ENCODE measurements at regions not wholly inside any gene's neighbourhood (a gene's known extent, or its start where the extent isn't known, plus 50 kb on each side); places are given as distances from the start of the nearest gene placed in this dataset.
"Not testable (repeated sequence)": the region's sequence is repeated elsewhere in the genome, so short reads cannot be mapped to it uniquely, and the experiment has no call there.

DNA sequence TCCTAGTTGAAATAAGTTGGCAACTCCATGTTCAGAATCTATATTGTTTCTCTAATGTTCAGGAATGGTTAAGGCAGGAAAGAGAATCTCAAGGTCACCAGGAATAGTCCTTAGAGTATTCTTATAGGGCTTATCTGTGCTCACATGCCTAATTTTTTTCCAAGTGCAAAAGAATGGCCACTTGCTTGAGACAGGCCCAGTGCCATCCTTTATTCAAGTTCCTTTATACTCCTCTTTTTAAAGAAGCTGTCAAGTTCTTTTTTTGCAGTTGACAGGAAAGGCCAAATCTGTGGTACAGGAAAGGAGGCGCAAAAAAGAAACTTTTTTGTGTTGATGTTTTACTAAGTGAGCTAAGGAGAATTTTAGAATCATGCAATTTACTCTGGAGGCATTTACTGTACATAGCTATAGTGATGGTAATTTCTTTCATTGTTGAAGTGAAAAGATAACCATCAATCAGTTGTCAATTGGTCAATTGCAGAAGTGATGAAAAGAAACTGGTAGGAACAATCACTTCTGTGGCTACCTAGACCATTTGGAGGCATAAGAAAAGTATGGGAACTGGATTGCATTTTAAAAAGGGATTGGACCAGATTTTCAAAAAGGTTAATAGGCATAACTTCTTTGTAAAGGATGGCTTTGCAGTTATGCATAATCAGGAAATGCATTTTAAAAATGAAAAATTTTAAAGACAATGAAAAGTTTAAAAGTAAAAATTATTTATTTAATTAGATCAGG is 102.5 kb upstream of the SOX2 start:
- no peak for DNase-seq (ENCODE audit: low read depth, low spot score)

- no peak for DNase-seq (ENCODE audit: low read depth, low spot score)
Observed at GRCh38 chr3:181604267-181604666, 107.5 kb upstream of the SOX2 start.

DNA sequence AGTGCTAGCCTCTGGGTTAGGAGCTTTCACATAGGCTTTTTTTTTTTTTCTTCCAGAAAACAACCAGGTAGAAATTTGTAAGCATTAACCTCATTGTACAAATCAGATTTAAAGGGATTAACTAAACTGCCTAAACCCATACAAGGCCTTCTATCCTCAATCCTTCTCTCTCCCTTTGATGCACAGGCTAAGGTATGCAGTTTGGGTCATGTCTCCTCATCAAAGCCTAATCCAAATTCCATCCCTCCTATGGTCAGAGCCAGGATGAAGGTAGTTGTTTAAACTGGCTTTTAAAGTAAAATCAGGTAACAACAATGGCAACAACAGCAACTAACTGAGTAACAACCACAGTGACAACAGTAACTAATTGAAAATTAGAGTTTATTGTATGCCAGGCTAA is 115.6 kb upstream of the SOX2 start:
- no peak for DNase-seq (ENCODE audit: low read depth, low spot score)

- DNase-seq (ENCODE audit: low read depth, low spot score): not testable (repeated sequence)
Observed at GRCh38 chr3:181590939-181591338, 120.8 kb upstream of the SOX2 start.

GRCh38 chr3:181582619-181583018 is 129.1 kb upstream of the SOX2 start:
- no peak for DNase-seq (ENCODE audit: low read depth, low spot score)

DNA sequence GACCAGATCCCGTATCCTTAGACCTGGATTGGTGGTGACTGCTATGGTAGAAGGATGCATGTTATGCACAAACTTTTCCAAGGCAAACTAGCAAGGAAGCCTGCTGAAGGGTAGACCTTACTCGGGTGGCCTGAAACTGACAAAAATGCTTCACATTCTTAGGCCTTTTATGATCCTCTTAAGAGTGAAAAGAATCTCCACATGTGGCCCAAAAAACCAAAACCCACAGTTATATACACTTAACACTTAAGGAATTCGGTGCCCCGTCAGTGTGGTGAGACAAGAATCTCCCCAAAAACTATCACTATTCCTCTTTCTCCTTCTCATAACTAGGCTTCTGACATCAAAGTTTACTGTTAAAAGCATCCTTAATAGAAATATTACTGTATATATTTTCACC is 130.1 kb upstream of the SOX2 start:
- DNase-seq (ENCODE audit: low read depth, low spot score): no peak

DNA sequence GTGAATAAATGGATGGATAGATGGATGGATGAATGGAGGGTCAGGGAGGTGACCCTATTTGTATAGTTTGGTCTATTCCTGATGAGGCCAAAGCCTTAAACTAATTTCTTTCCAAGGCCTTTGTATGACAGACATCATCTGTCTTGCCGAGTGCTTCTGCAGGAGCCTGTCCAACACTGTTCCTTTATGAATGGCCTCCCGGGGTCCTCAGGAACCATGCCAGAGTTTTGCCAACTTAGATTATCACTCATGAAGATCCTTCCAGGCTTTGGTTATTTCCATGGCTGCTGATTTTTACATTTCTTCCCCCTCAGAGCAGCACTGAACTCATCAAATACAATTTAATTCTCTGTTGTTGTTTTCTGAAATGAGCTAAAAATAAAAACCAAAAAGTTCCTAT is 133.0 kb upstream of the SOX2 start:
- no peak for DNase-seq (ENCODE audit: low read depth, low spot score)

DNA sequence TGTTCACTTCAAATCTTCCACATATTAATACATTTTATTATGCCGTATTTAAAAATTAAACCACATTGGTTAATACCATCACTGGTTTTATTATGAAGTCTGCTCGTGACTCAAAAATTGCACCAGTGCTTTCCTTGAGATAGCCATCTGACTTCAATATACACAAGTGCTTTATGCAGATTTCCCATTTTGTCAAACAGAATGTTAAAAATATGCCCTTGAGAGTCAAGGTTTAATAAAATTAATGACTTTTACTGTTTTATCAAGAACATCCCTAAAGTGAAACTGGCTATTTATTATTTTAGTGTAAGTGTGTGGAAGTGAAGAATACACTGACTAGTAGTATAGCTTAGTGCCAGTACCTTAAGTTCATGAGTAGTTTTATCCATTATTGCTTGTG is 139.3 kb upstream of the SOX2 start:
- DNase-seq (ENCODE audit: low read depth, low spot score): no peak

GRCh38 chr3:181570472-181570871 is 141.3 kb upstream of the SOX2 start:
- no peak for DNase-seq (ENCODE audit: low read depth, low spot score)

DNA sequence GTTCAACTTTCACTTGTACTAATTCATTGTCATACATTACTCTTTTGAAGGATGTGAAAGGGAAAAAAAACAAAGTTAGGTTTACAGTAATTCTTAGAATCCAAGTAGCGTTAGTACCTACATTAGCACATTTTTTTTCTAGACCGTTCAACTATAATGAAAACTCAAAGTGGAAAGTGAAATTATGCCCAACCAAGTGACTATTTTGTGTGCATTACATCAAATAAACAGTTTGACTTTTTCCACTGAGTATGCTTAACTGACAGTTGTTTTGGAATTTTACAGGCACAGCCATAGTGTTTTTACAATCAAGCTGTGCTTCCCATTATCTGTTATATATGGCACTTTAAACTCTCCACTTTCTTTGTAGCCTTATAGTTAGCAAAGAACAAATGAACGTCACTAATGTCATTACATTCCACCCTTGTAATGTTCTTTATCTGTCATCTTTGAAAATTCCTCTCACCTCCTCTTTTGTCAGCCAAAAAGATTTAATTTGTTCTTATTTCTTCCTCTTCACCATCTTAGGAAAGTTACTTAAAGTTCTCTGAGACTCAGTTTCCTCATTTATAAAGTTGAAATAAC is 142.3 kb upstream of the SOX2 start:
- no peak for DNase-seq (ENCODE audit: low read depth, low spot score)

GRCh38 chr3:181568693-181569092 is 143.0 kb upstream of the SOX2 start:
- no peak for DNase-seq (ENCODE audit: low read depth, low spot score)

DNA sequence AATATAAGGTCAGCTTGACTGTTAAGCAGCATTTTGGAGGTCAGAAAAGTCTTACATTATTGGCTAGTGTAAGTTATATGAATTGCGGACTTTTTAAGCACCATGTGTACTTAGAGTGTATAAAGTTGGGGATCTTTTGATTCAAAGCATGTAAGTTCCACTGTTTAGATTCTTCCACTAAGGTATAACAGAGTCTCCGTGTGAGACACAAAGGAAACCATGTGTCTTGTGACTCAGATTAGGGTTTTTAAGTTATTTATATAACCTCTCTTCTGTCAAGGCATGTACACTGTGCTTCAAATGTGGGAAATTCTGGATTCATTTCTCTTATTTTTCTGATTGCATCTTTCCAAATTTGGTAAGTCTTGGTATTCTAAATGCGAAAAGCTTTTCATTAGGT is 143.5 kb upstream of the SOX2 start:
- DNase-seq (ENCODE audit: low read depth, low spot score): no peak

DNA sequence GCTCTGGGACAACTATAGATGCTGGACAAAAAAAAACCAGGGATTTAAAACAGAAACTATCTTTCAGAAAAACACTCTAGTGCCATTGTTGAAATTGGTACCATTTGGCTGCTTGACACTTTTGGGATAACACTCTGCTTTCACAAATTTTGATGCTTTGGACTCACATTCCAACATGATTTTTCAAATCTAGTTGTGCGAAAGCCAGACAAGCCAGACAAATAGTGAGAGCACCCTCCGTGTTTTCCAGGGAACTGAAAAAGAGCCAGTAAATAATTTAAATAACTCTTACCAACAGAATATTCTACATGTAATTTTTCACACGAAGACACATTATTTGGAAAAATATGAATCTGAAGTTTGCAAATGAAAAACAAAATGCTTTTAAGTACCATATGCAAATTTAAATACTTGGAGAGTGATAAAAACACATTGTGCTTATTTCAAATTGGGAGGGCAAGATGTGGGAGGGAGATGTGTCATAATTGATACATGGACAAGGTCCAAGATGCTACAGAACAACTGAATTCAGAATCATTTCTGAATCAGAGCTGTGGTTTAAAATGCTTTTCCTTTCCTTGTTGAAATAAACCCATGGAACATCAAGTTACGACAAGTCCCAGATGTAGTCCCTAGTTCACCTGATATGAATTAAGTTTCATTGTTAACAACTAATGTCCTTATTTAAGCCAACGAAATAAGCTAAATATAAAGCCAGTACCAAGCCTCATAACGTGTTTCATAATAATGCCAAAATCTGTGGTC is 144.2 kb upstream of the SOX2 start:
- DNase-seq (ENCODE audit: low read depth, low spot score): no peak

- DNase-seq (ENCODE audit: low read depth, low spot score): no peak
Observed at GRCh38 chr3:181565416-181565815, 146.3 kb upstream of the SOX2 start.

GRCh38 chr3:181564222-181564621 is 147.5 kb upstream of the SOX2 start:
- no peak for DNase-seq (ENCODE audit: low read depth, low spot score)

DNA sequence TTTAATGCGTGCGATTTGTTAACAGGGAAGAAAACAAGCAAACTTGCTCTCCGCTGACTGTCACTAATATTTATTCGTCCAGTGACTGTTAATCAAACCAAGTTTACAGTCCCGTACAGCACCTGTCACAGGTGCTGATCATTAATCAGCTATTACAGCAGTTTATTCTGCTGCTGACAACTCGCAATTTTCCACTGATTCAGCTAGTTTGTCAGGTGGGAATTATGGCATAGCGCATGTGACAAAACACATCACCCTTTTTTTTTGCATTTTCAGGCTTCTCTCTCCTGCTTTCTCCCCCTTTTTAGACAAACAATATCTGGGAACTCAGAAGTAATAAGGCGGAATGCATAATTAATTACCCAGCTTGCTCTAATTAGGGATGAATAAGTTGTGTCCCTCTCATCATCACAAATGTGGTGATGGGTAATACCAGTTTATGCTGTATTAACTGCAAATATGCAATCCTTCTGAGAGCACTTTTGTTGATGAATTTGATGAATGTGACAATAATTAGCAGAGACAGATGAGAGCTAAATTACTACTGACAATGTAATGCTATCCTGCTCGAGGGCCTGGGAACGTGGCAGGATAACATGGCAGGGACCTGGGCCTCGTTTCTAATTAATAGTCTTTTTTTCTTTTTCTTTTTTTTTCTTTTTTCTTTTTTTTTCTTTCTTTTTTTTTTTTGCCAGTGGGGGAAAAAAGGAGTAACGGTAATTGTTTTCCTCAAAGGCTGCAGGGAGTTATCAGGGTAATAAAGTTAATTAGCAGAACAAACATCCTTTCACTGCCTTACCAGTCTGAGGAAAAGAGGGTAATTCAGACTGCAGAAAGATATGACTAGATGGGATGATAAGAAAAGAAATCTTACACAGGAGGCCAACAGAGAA is 150.3 kb upstream of the SOX2 start:
- no peak for DNase-seq (ENCODE audit: low read depth, low spot score)

DNA sequence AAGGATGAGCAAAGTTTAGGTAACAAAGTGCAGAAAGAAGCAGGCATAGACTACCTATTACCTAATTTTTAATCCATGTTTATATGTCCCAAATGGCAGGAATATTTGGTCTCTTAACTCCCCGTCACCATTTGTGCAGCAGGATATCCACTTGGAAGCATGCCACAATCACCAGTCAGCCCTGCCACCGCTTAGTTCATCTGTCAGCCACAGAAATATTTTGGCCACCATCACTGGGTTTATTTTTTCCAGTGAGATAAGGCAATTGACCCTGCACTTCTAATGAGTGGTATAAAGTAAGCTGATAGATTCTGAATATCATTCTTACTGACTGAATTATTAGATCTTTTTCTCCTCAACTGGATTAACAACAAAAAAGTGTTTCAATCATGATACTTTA is 152.9 kb upstream of the SOX2 start:
- DNase-seq (ENCODE audit: low read depth, low spot score): no peak

DNA sequence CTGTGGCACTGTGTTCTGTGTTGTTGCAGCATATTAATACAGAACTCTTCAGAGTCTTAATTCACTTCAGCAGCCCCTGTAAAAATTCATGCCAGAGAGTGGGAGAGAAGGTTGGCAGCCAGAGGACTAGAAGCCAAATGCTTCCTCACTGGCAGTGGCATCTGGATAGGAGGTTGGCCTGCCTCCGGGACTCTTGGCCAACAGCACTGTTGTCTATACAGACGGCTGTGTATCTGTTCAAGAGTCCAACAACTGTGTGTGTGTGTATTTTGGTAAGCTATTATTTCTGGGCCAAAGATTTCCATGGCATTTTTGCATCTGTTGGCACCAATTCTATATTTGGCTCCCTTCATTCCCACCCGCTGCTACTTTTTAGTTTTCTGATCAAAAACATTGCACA is 156.0 kb upstream of the SOX2 start:
- DNase-seq (ENCODE audit: low read depth, low spot score): no peak

GRCh38 chr3:181554233-181554765 is 157.4 kb upstream of the SOX2 start:
- DNase-seq (ENCODE audit: low read depth, low spot score): no peak

- DNase-seq (ENCODE audit: low read depth, low spot score): no peak
Observed at GRCh38 chr3:181549266-181549665, 162.5 kb upstream of the SOX2 start.

DNA sequence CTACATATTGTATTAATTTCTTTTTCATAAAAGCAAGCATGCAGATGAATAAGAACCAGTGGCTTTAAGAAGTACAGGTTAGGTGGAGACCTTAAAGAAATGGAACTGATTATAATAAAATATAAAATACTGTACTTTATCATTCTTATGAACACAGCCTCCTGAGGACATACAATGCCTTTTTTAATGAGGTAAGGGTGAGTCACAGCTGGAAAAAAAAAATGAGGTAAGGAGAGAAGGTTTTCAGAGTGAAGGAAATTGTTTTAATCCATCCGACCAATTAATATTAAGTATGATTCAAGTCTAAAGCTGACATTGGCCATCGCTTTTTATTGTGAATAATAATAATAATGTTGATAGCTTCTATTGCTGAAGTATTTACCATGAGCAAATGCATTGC is 170.3 kb upstream of the SOX2 start:
- no peak for DNase-seq (ENCODE audit: low read depth, low spot score)

GRCh38 chr3:181534781-181535221 is 176.9 kb upstream of the SOX2 start:
- DNase-seq (ENCODE audit: low read depth, low spot score): no peak

Data from iPS DF 19.7 (cell line).